ENCODE measurements at regions not wholly inside any gene's neighbourhood (a gene's known extent, or its start where the extent isn't known, plus 50 kb on each side); places are given as distances from the start of the nearest gene placed in this dataset.

- TF ChIP-seq POLR2A (IDR thresholded peaks at IDR 0.05) (no peak), CTCF (IDR thresholded peaks at IDR 0.05) (no peak)
Observed at GRCh38 chr10:64283621-64284020, 762.4 kb downstream of the REEP3 start.
